GDM1 (cell line): ENCODE measurements at regions not wholly inside any gene's neighbourhood (a gene's known extent, or its start where the extent isn't known, plus 50 kb on each side); places are given as distances from the start of the nearest gene placed in this dataset.
"Not testable (repeated sequence)": the region's sequence is repeated elsewhere in the genome, so short reads cannot be mapped to it uniquely, and the experiment has no call there.

Experiments used
- DNase-seq: peaks from one replicate; lab custom pipeline; 2025; lab: John Stamatoyannopoulos, UW

- no peak for DNase-seq
Measured at GRCh38 chr4:120299631-120300030, 233.0 kb upstream of the MAD2L1 start.

- no peak for DNase-seq
Measured at GRCh38 chr4:120293341-120293740, 226.7 kb upstream of the MAD2L1 start.

- DNase-seq = no peak
Measured at GRCh38 chr4:120291541-120291940, 224.9 kb upstream of the MAD2L1 start.

- no peak for DNase-seq
Measured at GRCh38 chr4:120290553-120290952, 223.9 kb upstream of the MAD2L1 start.

- DNase-seq = no peak
Measured at GRCh38 chr4:120286813-120287212, 220.2 kb upstream of the MAD2L1 start.

GRCh38 chr4:120281581-120281980 lies 214.9 kb upstream of the MAD2L1 start:
- no peak for DNase-seq

GRCh38 chr4:120277391-120277790 lies 210.7 kb upstream of the MAD2L1 start:
- DNase-seq = no peak

- no peak for DNase-seq
Measured at GRCh38 chr4:120266602-120267001, 200.0 kb upstream of the MAD2L1 start.

- no peak for DNase-seq
Measured at GRCh38 chr4:120263618-120264017, 197.0 kb upstream of the MAD2L1 start.

- DNase-seq = no peak
Measured at GRCh38 chr4:120261117-120261516, 194.5 kb upstream of the MAD2L1 start.

GRCh38 chr4:120256112-120256775 lies 189.6 kb upstream of the MAD2L1 start:
- DNase-seq = not testable (repeated sequence)

- DNase-seq = no peak
Measured at GRCh38 chr4:120238277-120238973, 171.8 kb upstream of the MAD2L1 start.

- no peak for DNase-seq
Measured at GRCh38 chr4:120236873-120237272, 170.2 kb upstream of the MAD2L1 start.

- DNase-seq = no peak
Measured at GRCh38 chr4:120232050-120232449, 165.4 kb upstream of the MAD2L1 start.

GRCh38 chr4:120228086-120228485 lies 161.4 kb upstream of the MAD2L1 start:
- no peak for DNase-seq

- DNase-seq = no peak
Measured at GRCh38 chr4:120227554-120227953, 160.9 kb upstream of the MAD2L1 start.

- DNase-seq = no peak
Measured at GRCh38 chr4:120225527-120225926, 158.9 kb upstream of the MAD2L1 start.

- DNase-seq = no peak
Measured at GRCh38 chr4:120218981-120219380, 152.3 kb upstream of the MAD2L1 start.

- no peak for DNase-seq
Measured at GRCh38 chr4:120215350-120215749, 148.7 kb upstream of the MAD2L1 start.

GRCh38 chr4:120211408-120212015 lies 144.9 kb upstream of the MAD2L1 start:
- DNase-seq = no peak

GRCh38 chr4:120209706-120210105 lies 143.1 kb upstream of the MAD2L1 start:
- DNase-seq = no peak

GRCh38 chr4:120207021-120207420 lies 140.4 kb upstream of the MAD2L1 start:
- DNase-seq = no peak

- DNase-seq = no peak
Measured at GRCh38 chr4:120202222-120202621, 135.6 kb upstream of the MAD2L1 start.
